ENCODE measurements at regions not wholly inside any gene's neighbourhood (a gene's known extent, or its start where the extent isn't known, plus 50 kb on each side); places are given as distances from the start of the nearest gene placed in this dataset.
"Not testable (repeated sequence)": the region's sequence is repeated elsewhere in the genome, so short reads cannot be mapped to it uniquely, and the experiment has no call there.

- no peak for DNase-seq (ENCODE audit: low spot score)
These were observed 408.3 kb downstream of the NUP35 start for GRCh38 chr2:183532514-183532913.

GRCh38 chr2:183533021-183533420, 408.8 kb downstream of the NUP35 start:
- no peak for DNase-seq (ENCODE audit: low spot score)

- no peak for DNase-seq (ENCODE audit: low spot score)
These were observed 412.0 kb downstream of the NUP35 start for GRCh38 chr2:183536290-183536689.

DNA sequence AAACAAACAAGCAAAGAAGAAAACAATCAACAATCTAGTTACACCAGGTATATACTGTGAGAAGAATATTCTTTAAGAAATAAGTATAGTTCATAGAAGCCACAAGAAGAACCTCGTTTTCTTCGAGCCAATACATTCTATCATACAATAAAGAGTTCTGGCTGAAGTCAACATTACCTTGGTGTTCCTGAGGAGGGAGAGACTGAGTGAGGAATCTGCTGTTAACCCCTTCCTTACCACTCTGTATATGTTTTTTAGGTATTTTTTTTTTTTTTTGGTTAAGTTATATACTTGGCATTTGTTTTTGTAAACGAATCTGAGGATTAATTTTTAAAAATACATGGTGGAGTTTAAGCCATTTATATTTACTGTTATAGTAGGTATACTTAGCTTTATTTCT, 412.5 kb downstream of the NUP35 start:
- no peak for DNase-seq (ENCODE audit: low spot score)

DNA sequence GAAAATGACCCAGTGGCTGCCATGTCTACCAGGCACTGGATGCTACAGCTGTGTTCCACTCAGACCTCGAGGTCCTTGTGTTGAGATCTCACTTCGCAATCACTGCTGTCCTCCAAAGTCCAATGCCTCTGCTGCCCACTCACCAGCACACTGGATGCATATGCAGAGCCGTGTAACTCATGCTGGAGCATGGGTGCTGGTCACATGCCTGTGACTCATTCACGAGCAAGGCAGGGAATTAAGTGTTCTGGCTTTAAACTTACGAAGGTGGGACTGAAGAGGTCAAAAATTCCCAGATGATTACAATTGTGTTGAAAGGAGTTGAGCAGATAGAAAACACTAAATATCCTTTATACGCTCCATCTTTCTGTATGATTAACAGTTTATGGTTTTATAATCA, 417.5 kb downstream of the NUP35 start:
- no peak for DNase-seq (ENCODE audit: low spot score)

GRCh38 chr2:183542606-183543005, 418.4 kb downstream of the NUP35 start:
- DNase-seq (ENCODE audit: low spot score): no peak

DNA sequence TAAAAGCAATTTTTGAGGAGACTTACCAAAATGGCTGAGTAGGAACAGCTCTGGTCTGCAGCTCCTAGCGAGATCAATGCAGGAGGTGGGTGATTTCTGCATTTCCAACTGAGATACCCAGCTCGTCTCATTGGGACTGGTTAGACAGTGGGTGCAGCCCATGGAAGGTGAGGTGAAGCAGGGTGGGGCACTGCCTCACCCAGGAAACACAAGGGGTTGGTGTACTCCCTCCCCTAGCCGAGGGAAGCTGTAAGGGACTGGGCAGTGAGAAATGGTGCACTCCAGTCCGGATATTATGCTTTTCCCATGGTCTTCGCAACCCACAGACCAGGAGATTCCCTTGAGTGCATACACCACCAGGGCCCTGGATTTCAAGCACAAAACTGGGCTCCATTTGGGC, 419.0 kb downstream of the NUP35 start:
- DNase-seq (ENCODE audit: low spot score): no peak

DNA sequence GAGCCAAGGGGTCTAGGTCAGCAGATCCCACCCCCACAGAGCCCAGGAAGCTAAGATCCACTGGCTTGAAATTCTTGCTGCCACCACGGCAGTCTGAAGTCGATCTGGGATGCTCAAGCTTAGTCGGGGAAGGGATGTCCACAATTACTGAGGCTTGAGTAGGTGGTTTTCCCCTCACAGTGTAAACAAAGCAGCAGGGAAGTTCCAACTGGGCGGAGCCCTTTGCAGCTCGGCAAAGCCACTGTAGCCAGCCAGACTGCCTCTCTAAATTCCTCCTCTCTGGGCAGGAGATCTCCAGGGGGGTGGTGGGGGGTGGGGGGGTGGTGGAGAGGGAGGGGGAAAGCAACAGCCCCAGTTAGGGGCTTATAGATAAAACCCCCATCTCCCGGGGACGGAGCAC, 419.5 kb downstream of the NUP35 start:
- no peak for DNase-seq (ENCODE audit: low spot score)

GRCh38 chr2:183546560-183547350, 422.5 kb downstream of the NUP35 start:
- not testable (repeated sequence) for DNase-seq (ENCODE audit: low spot score)

DNA sequence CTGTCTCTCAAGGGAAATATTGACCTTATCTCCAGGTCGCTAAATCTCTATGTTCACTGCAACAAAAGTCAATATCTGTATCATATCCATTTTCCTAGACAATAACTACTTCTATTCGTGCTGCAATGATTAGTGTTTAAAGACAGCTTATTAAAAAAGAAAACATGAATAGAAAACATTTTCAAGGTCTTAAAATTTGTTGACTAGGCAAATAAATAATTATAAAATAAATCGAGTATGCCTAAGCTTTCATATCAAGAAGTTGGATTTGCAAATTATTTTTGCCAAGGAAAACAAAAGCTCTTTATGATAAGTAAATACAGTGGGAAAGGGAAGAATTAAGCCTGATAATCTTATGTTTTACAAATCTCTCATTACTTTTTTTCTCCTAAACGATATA, 428.5 kb downstream of the NUP35 start:
- no peak for DNase-seq (ENCODE audit: low spot score)

GRCh38 chr2:183564726-183565125, 440.5 kb downstream of the NUP35 start:
- DNase-seq (ENCODE audit: low spot score): no peak

- DNase-seq (ENCODE audit: low spot score): no peak
These were observed 451.2 kb downstream of the NUP35 start for GRCh38 chr2:183575481-183575880.

- DNase-seq (ENCODE audit: low spot score): no peak
These were observed 455.4 kb downstream of the NUP35 start for GRCh38 chr2:183579686-183580085.

- no peak for DNase-seq (ENCODE audit: low spot score)
These were observed 468.0 kb downstream of the NUP35 start for GRCh38 chr2:183592271-183592670.

- DNase-seq (ENCODE audit: low spot score): no peak
These were observed 469.9 kb downstream of the NUP35 start for GRCh38 chr2:183594150-183594549.

GRCh38 chr2:183597841-183598240, 473.6 kb downstream of the NUP35 start:
- no peak for DNase-seq (ENCODE audit: low spot score)

DNA sequence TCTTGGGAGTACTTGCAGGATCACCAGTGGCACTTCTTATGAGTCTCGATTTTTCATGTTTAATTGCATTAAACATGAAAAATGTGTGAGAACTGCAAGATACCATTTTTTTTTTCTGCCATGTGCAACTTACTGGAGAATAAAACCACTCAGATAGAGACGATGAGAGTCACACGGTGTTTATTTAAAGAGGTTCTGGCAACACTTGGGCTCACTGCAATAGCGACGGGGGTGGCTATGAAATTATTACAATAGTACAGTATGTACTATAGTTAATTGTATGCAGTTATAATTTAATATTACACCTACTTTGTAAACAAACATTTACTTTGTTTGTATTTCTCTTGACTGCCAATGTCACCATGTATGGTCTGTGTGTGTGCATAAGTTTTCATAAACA, 479.8 kb downstream of the NUP35 start:
- DNase-seq (ENCODE audit: low spot score): no peak

DNA sequence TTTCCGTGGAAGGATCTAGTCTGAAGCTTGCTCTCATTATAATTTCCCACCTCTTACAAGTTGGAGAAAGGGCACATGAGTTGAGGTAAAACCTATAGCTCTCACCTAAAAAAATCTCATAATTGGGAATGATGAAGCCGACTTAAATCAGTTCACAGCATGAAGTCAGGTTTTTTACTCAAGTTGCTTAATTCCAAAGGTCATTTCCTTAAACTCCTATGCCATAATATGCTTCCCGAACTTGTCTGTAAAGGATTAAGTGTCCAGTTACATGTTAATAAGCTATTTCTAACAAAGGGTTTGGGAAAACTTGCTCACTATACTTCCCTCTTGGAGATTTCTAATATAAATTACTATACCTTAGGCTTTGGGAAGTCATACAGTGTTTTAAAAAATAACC, 481.2 kb downstream of the NUP35 start:
- DNase-seq (ENCODE audit: low spot score): no peak

- no peak for DNase-seq (ENCODE audit: low spot score)
These were observed 481.9 kb downstream of the NUP35 start for GRCh38 chr2:183606022-183606717.

- no peak for DNase-seq (ENCODE audit: low spot score)
These were observed 482.5 kb downstream of the NUP35 start for GRCh38 chr2:183606718-183607085.

DNA sequence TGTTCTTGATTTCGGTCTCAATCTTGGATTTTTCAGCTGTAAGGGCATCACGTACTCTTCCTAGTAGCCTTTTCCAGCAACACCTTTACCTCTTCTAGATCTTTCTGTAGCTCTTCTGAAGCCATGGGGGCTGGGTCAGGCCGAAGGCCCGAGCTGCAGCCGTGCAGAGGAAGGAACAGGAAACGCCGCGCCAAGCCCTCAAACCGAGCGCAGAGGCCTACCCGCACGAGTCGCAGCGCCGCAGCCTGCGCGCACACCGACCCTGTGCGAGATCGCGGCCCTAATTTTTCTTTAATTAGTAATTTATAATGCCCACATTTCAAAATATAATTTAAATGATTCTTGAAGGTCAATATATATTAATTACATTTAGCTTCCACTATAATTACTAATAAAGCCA, 483.8 kb downstream of the NUP35 start:
- no peak for DNase-seq (ENCODE audit: low spot score)

DNA sequence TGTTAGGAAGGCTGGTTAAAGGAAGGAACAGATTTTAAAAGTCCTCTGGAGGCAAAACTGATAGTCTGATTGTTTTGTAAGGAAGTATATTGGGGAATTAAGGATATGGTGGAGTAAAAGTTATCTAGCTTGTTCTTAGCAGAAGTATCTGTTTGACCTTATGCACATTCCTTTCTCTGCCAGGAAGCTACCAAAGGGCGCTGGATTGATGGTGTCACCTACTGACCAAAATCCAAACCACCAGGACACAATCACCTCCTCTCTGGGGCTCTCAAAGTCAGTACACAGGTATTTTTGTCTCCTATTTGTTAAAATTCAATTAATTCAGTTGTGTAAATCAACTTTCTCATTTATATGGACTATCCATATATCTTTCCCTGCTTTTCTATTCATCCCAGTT, 484.5 kb downstream of the NUP35 start:
- no peak for DNase-seq (ENCODE audit: low spot score)

- DNase-seq (ENCODE audit: low spot score): no peak
These were observed 486.5 kb downstream of the NUP35 start for GRCh38 chr2:183610724-183611123.

All from ureter (tissue), 1 donor.